ENCODE measurements at regions not wholly inside any gene's neighbourhood (a gene's known extent, or its start where the extent isn't known, plus 50 kb on each side); places are given as distances from the start of the nearest gene placed in this dataset.

GRCh38 chr16:89027281-89027680, 50.3 kb upstream of the CBFA2T3 start:
- DNase-seq = no peak

GRCh38 chr16:89031715-89032659, 55.0 kb upstream of the CBFA2T3 start:
- peak in 5 of 56 donors; percentile 17 to 33 (median 23) for DNase-seq

- DNase-seq = no peak
These were observed 56.3 kb upstream of the CBFA2T3 start for GRCh38 chr16:89033304-89033703.

GRCh38 chr16:89033796-89034572, 57.0 kb upstream of the CBFA2T3 start:
- DNase-seq = no peak

- no peak for DNase-seq
These were observed 57.6 kb upstream of the CBFA2T3 start for GRCh38 chr16:89034573-89034961.

- peak in 1 of 56 donors; percentile 34 for DNase-seq
These were observed 58.1 kb upstream of the CBFA2T3 start for GRCh38 chr16:89034971-89035668.

- DNase-seq = peak in 1 of 56 donors; percentile 41
These were observed 57.7 kb upstream of the ACSF3 start for GRCh38 chr16:89035669-89036570.

GRCh38 chr16:89036776-89037175, 56.9 kb upstream of the ACSF3 start:
- DNase-seq = no peak

- DNase-seq = no peak
These were observed 56.1 kb upstream of the ACSF3 start for GRCh38 chr16:89037261-89038152.

GRCh38 chr16:89038221-89038721, 55.4 kb upstream of the ACSF3 start:
- DNase-seq = peak in 5 of 56 donors; percentile 8 to 51 (median 29)

GRCh38 chr16:89038811-89039735, 54.6 kb upstream of the ACSF3 start:
- no peak for DNase-seq

GRCh38 chr16:89039756-89040155, 53.9 kb upstream of the ACSF3 start:
- DNase-seq = no peak

GRCh38 chr16:89040391-89040790, 53.3 kb upstream of the ACSF3 start:
- no peak for DNase-seq

- no peak for DNase-seq
These were observed 52.6 kb upstream of the ACSF3 start for GRCh38 chr16:89040861-89041570.

GRCh38 chr16:89041571-89042481, 51.8 kb upstream of the ACSF3 start:
- DNase-seq = no peak

Measured in nucleus accumbens (tissue), 56 donors.